HG02642 (cell line): ENCODE measurements at regions not wholly inside any gene's neighbourhood (a gene's known extent, or its start where the extent isn't known, plus 50 kb on each side); places are given as distances from the start of the nearest gene placed in this dataset.

ENCODE experiments used
- ATAC-seq: cut with Tn5 transposase; IDR thresholded peaks from one replicate; pipeline ENCODE4 v1.9.1; 2021; ENCODE audit warnings: mild to moderate bottlenecking; ENCODE audit not compliant: unreplicated experiment, poor library complexity

GRCh38 chr2:176656776-176657140 is 387.5 kb downstream of the MTX2 start:
- no peak for ATAC-seq

DNA sequence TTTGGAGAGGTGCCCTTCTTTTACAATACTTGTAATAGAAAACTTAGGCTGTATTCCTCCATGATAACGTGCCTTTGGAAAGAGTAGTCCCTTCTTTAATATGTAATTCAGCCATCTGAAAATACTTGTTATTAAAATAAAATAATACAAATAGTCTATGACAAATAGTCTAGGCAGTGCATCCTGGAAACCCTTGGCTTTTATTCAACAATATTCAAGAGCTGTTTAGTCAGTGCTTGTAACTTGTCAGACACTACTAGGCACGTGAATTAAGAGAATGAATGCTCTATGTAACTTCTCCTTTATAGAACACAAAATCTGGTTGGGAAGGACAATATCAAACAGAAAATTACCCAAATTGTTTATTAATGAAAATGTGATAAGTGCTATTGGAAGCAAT is 388.2 kb downstream of the MTX2 start:
- ATAC-seq, result no peak

- no peak for ATAC-seq
Measured at GRCh38 chr2:176658708-176659107, 389.5 kb downstream of the MTX2 start.

GRCh38 chr2:176662753-176663152 is 393.5 kb downstream of the MTX2 start:
- ATAC-seq, result no peak

GRCh38 chr2:176664478-176664877 is 395.2 kb downstream of the MTX2 start:
- no peak for ATAC-seq

- no peak for ATAC-seq
Measured at GRCh38 chr2:176665086-176665485, 395.8 kb downstream of the MTX2 start.

DNA sequence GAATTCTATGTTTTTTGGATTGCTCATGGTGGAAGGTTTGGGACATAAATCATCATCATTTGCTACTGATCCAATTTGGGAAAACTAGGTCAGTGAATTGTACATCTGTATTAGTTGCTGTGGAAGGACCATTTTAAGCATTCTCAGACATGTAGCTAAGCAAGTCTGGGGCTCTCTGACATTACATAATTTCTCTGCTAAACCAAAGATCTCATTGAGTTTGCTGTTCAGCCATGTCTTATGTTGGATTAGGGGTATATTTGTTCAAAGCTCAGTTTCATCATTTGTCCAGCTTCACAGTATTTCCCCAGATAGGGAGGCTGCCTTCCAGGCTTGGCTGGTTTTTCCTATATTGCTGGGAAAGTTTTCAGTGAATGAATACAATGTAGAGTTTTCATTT is 399.7 kb downstream of the MTX2 start:
- ATAC-seq, result no peak

- ATAC-seq, result no peak
Measured at GRCh38 chr2:176669398-176670174, 400.3 kb downstream of the MTX2 start.

DNA sequence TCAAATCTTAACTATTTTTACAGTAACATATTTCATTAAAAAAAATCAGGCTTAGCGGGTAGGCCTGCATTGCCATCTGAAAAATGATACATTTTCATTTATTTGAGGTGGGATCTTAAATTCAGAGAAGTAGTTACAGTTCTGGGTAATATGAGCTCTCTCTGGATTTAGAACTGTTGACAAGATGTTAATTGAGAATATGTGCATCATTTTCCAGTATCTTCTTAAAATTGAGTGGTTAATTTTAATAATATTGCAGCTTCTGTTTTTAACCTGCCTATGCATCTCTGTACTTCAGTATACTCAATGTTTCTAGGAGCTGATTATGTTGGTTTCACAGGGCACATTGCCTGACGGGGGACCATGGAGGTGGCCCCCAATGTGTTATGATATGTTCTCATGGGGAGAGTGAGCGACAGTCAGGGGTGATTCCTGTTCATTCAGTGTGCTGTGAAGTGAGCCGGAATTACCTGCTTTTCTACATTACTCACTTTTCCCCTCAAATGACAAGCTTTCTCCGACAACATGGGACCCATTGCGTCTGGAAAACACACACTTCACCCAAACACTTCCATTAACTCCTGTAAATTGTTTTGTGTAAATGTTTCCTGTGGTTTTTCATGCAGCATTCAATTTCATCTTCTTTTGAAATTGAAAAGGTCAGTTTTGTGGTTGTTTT is 406.2 kb downstream of the MTX2 start:
- no peak for ATAC-seq

GRCh38 chr2:176677746-176678265 is 408.6 kb downstream of the MTX2 start:
- no peak for ATAC-seq

GRCh38 chr2:176678571-176678970 is 409.3 kb downstream of the MTX2 start:
- no peak for ATAC-seq

GRCh38 chr2:176679061-176679669 is 409.9 kb downstream of the MTX2 start:
- no peak for ATAC-seq

GRCh38 chr2:176680916-176681516 is 411.8 kb downstream of the MTX2 start:
- no peak for ATAC-seq

DNA sequence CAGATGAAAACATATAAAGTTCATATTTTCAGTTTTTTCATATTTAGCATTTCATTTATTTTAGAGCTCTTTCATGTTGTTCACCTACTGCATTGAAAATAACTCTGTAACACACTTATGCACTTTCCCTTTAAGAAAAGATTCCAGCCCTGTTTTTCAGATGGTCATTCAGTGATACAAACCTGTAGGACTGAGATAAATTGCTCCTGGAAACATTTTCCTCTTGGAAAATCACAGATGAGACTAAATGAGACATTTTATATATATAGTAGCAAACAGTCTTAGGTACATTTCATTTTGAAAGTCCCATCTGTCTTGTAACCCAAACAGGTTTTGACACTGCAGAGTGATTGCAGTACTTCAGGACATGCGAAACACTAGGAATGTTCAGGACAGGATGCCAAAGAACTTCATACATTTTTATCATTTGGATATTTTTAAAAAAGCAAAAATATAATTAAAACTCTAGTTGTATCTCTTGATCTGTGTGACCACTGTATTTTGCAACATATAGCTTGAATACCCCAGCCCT is 412.4 kb downstream of the MTX2 start:
- no peak for ATAC-seq

GRCh38 chr2:176682278-176682677 is 413.0 kb downstream of the MTX2 start:
- no peak for ATAC-seq

DNA sequence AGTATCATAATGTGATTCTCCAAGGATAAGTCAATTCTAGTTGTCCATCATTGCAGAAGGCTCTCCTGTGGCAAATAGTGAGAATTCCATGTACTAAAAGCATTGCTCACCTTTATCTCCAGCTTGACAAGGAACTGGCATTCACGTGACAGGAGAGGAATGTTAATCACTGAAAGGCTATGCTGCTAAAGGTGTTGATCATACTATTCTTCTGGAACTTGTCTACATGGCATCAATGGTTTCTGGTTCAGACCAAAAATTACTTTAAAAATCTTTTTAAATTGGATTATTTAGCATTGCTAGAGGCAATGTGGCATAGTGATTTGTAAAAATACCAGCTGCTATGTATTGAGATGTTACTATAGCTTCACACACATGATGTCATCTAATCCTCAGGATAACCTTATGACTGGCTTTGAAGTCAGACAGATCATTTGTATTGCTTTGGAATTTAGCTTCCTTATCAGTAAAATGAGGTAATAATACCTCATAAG is 414.4 kb downstream of the MTX2 start:
- ATAC-seq, result no peak

DNA sequence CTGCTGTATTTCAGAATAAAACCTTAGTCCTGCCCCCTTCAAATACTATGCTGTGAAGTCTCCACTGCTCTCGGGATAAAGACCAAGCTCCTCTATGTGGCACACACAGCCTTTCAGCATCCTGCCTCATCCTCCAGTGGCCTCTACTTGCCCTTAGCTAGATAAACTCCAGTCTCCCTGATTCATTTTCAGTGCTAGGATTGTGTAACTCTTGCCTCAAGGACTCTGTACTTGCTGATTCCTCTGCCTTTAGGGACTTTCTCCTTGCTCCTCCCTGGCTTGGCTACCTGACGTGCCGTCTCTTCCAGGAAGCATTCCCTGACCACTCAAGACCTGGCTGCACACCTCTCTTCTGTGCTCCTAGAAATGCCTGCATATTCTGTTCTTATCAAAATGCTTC is 416.7 kb downstream of the MTX2 start:
- no peak for ATAC-seq

- ATAC-seq, result no peak
Measured at GRCh38 chr2:176686328-176686727, 417.1 kb downstream of the MTX2 start.

DNA sequence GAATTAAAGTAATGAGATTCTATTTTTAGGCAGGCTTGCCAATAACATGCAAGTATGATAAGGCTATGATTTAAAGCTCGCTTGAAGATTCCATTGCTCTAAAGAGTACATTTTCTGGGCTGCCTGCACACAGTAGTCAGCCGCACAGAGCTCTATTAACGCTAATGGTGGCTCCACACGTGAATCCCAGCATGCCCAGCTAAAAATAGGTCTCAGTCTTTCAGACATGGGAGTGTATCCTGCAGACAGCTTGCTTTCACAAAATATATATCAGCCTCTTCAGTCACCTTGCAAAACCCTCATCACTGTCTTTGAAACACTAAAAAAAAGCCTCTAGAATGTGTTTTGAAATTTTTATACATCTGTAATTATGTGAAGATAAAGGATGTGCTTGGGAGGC is 418.1 kb downstream of the MTX2 start:
- ATAC-seq, result no peak

GRCh38 chr2:176687944-176688343 is 418.7 kb downstream of the MTX2 start:
- no peak for ATAC-seq

DNA sequence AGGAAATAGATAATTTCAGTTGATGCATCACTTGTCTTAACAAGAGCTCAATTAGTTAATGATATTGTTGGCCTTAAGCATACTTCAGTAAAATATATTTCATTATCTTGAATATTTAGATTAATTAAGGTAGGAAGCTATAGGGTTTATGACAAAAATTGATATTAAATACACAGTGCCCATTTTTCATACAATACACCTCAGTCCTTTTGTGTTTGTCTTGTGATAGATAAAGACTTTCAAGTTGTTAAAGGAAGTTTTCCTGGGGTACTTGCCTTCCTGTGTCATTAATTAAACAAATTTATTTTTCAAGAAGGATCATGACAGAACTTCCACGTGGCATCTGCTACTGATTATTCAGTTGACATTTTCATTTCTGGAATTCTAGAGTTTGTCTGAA is 420.5 kb downstream of the MTX2 start:
- no peak for ATAC-seq
